ENCODE measurements at regions not wholly inside any gene's neighbourhood (a gene's known extent, or its start where the extent isn't known, plus 50 kb on each side); places are given as distances from the start of the nearest gene placed in this dataset.

DNA sequence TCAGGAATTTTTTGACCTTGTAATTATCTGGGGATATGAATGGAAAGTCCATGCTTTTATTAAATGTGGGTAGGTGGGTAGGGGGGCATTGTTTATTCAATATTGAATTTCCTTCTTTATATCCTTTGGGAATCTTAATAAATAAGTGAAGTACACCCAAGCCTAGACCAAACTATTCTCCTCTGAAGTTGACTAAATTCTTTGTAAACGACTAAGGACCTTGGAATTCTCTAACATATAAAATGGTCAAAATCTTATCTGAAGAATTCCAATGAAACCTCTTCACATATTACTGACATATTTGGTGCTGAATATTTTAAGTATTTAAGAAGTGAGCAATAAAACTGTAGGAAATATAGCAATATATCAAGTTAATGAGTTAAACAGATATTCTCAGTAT is 1432.1 kb upstream of the GBE1 start:
- no peak overlapping the region for H3K4me3 ChIP-seq (ENCODE audit: control insufficient read depth, low read depth, low read length)
- DNase-seq (ENCODE audit: low read depth): no peak
- TF ChIP-seq, protein P1, sequence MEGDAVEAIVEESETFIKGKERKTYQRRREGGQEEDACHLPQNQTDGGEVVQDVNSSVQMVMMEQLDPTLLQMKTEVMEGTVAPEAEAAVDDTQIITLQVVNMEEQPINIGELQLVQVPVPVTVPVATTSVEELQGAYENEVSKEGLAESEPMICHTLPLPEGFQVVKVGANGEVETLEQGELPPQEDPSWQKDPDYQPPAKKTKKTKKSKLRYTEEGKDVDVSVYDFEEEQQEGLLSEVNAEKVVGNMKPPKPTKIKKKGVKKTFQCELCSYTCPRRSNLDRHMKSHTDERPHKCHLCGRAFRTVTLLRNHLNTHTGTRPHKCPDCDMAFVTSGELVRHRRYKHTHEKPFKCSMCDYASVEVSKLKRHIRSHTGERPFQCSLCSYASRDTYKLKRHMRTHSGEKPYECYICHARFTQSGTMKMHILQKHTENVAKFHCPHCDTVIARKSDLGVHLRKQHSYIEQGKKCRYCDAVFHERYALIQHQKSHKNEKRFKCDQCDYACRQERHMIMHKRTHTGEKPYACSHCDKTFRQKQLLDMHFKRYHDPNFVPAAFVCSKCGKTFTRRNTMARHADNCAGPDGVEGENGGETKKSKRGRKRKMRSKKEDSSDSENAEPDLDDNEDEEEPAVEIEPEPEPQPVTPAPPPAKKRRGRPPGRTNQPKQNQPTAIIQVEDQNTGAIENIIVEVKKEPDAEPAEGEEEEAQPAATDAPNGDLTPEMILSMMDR (conservative IDR thresholded peaks at IDR 0.05; ENCODE audit: control insufficient read depth, insufficient read depth, low read depth, low read length): no peak

DNA sequence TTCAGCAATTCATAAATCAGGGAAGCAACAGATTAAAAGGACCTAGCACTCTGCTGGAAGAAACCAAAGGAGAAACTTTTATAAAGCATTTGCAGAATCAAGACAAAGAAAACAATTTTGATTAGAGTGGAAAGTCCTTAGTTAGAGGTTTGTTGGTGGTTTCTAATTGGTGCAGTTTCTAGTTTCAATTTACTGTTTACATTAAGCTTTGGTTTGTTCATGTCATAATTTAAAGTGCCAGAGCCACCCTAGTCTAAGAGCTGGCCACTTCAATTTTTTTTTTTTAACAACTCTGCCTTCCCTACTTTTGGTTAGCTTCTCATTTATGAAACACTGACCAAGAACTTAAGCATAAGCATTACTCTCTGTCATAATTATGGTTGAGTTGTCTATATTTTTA is 1428.2 kb upstream of the GBE1 start:
- H3K4me3 ChIP-seq (ENCODE audit: control insufficient read depth, low read depth, low read length): no peak overlapping the region
- TF ChIP-seq, protein P1 (conservative IDR thresholded peaks at IDR 0.05; ENCODE audit: control insufficient read depth, insufficient read depth, low read depth, low read length): no peak
- no peak for DNase-seq (ENCODE audit: low read depth)

DNA sequence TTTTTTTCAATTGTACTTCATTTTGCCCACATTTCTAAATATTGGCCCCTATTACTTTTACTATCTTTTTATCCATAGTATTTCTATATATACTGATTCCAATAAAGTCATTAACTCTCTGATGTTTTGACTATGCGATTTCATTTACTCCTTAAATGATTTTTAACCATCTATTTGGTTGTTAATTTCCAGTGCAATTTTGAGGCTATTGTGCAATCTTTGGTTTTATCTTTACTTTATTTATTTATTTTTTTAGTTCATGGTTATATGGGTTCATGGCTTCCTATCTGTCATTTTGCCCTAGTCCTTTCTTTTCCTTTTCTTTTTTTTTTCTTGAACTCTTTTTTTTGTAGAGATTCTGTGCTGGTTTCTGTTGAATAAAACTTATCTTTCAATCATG is 1408.0 kb upstream of the GBE1 start:
- DNase-seq (ENCODE audit: low read depth): no peak
- TF ChIP-seq, protein P1 (conservative IDR thresholded peaks at IDR 0.05; ENCODE audit: control insufficient read depth, insufficient read depth, low read depth, low read length): no peak
- no peak overlapping the region for H3K4me3 ChIP-seq (ENCODE audit: control insufficient read depth, low read depth, low read length)

DNA sequence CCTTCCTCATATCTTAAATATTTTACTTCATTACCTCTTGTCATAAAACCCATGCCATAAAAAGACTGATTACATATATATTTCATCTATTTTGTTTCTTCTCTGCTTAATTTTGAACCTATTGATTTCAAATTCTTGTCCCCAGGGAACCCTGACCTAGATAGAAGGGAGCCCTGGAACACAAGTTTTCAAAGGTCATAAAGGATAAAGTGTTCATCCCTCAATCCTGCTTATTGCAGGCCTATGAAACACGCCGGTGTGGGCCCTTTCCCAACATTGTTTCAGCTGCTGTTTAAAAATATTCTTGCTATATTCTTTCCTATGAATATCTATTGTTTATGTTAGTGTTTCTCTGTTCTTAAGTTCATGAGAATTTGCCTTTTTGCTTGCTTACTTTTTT is 1389.5 kb upstream of the GBE1 start:
- TF ChIP-seq, protein P1 (conservative IDR thresholded peaks at IDR 0.05; ENCODE audit: control insufficient read depth, insufficient read depth, low read depth, low read length): no peak
- DNase-seq (ENCODE audit: low read depth): no peak
- H3K4me3 ChIP-seq (ENCODE audit: control insufficient read depth, low read depth, low read length): no peak overlapping the region

DNA sequence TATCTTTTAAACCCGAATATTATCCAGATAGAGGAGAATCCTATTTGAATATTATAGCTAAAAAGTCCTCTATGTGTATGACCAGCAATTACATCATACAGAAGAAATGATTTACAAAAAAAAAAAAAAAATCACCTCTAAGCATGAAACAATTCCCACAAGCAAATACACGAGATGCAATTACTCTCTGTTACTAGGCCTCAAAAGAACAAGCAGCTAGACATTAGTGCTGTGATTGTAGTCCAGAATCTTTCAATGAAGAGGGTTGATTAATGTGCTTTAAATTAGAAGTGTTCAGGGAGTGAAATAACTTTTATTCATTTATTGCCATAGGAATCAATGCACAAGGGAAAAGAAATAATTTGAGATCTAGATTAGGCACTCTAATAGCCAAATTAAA is 1379.5 kb upstream of the GBE1 start:
- no peak for DNase-seq (ENCODE audit: low read depth)
- no peak overlapping the region for H3K4me3 ChIP-seq (ENCODE audit: control insufficient read depth, low read depth, low read length)
- TF ChIP-seq, protein P1 (conservative IDR thresholded peaks at IDR 0.05; ENCODE audit: control insufficient read depth, insufficient read depth, low read depth, low read length): no peak

DNA sequence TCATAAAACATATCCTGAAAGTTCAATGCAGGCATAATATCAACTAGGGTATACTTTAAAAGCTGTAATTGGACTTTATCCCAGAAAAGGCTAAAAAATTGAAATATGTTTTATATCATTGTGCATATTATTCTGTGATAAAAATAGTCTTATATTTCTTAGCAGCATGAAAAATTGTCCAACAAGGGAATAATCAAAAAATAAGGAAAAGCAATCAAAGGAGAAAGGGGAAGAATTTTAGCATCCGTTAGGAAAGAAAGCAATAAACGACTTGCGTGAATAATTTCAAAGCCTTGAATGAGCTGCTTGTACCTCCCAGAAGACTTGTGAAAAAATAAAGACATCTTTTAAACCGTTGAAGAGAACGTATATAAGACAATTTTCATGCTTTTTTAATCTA is 1369.8 kb upstream of the GBE1 start:
- DNase-seq (ENCODE audit: low read depth): no peak
- no peak overlapping the region for H3K4me3 ChIP-seq (ENCODE audit: control insufficient read depth, low read depth, low read length)
- TF ChIP-seq, protein P1 (conservative IDR thresholded peaks at IDR 0.05; ENCODE audit: control insufficient read depth, insufficient read depth, low read depth, low read length): no peak

DNA sequence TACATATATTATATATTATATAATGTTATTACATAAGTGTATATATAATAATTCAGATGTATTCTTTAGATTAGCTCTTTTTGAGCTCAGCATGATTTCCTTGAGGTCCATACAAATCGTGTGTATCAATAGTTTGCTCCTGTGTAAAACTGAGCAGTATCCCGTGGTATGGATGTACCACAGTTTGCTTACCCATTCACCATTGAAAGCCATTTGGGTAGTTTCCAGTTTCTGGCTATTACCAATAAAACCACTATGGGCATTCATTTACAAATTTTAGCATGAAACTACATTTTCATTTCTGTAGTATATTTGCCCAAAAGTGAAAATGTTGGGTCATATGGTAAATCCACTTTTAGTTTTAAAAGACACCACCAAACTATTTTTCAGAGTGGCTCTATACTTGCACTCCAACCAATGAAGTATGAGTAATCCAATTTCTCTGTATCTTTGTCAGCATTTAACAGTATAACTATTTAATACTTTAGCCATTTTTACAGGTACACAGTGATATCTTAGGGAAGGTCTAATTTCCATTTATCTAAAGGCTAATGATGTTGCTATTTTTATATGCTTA is 1361.4 kb upstream of the GBE1 start:
- no peak for DNase-seq (ENCODE audit: low read depth)
- TF ChIP-seq, protein P1 (conservative IDR thresholded peaks at IDR 0.05; ENCODE audit: control insufficient read depth, insufficient read depth, low read depth, low read length): no peak
- no peak overlapping the region for H3K4me3 ChIP-seq (ENCODE audit: control insufficient read depth, low read depth, low read length)

Data from fibroblast of mammary gland (primary cell).